Upper lobe of left lung (tissue), 6 donors: ENCODE measurements at regions not wholly inside any gene's neighbourhood (a gene's known extent, or its start where the extent isn't known, plus 50 kb on each side); places are given as distances from the start of the nearest gene placed in this dataset.

ENCODE experiments used
- ATAC-seq, 2 donors: fragments of 200-7000 bp; cut with Tn5 transposase; one replicate each; pipeline ENCODE4 v1.9.1; 2022; ENCODE audit warnings: mild to moderate bottlenecking in 2 of 2, moderate library complexity in 2 of 2; ENCODE audit not compliant: low FRiP score in 2 of 2
- DNase-seq, 2 donors: peaks; one replicate each; pipeline ENCODE4 v3.0.0-alpha.2; 2019 to 2020
- H3K27ac ChIP-seq, 4 donors: fragments of 200-600 bp; sonication (generic); one replicate each; pipeline ENCODE4 v1.5.1; 2016 to 2019
- H3K27me3 ChIP-seq, 4 donors: fragments of 200-600 bp; sonication (generic); one replicate each; pipeline ENCODE4 v1.5.1; 2017 to 2019
- H3K36me3 ChIP-seq, 4 donors: fragments of 200-600 bp; sonication (generic); one replicate each; pipeline ENCODE4 v1.5.1; 2016 to 2019
- H3K4me1 ChIP-seq, 4 donors: fragments of 200-600 bp; sonication (generic); one replicate each; pipeline ENCODE4 v1.5.1; 2018 to 2019
- H3K4me3 ChIP-seq, 4 donors: fragments of 200-600 bp; sonication (generic); one replicate each; pipeline ENCODE4 v1.5.1; 2017 to 2019; ENCODE audit warnings: mild to moderate bottlenecking in 2 of 4, moderate library complexity in 1 of 4
- H3K9me3 ChIP-seq, 4 donors: fragments of 200-600 bp; sonication (generic); one replicate each; pipeline ENCODE4 v1.5.1; 2018 to 2019
- CTCF ChIP-seq, 6 experiments: fragments of 450-650 bp in 4 of 6; fragments of 200-600 bp in 2 of 6; sonication (generic) in 2 of 6; IDR thresholded peaks; one replicate each; pipeline ENCODE4 v1.5.1; 2016 to 2019; ENCODE audit warnings: antibody characterized with exemption in 6 of 6
- EP300 ChIP-seq, 4 donors: sonication (generic); formaldehyde crosslinking; IDR thresholded peaks; one replicate each; pipeline ENCODE4 v1.5.1; 2017; ENCODE audit warnings: antibody characterized with exemption in 4 of 4, control low read depth in 2 of 4
- POLR2A ChIP-seq, 4 donors: fragments of 450-650 bp; IDR thresholded peaks; one replicate each; pipeline ENCODE4 v1.5.1; 2016 to 2017; ENCODE audit warnings: antibody characterized with exemption in 4 of 4, mild to moderate bottlenecking in 2 of 4
- POLR2AphosphoS5 ChIP-seq, 2 donors: sonication (generic); formaldehyde crosslinking; IDR thresholded peaks; one replicate each; pipeline ENCODE4 v1.5.1; 2017; ENCODE audit warnings: antibody characterized with exemption in 2 of 2
- WGBS, 2 donors: methylation state at CpG; one replicate each; pipeline ENCODE4 v1.1.5; 2017 to 2018; 5-methylcytosine and 5-hydroxymethylcytosine counted together
- donor health status: DM: no; HTN: no; CAD: no; lungs with moderate emphysema.
- donor health status: DM: no; HTN: yes; CAD: no; lungs with severe emphysema.

GRCh38 chr12:17235996-17236395, 630.0 kb upstream of the LMO3 start:
- no peak for DNase-seq
- H3K36me3 ChIP-seq, result no peaks in the 10 kb centered on the region
- H3K9me3 ChIP-seq, result no peaks in the 10 kb centered on the region
- WGBS, 2 donors, result 80% methylated on average over 5 of the region's 5 CpGs
- TF ChIP-seq EP300 (IDR thresholded peaks at IDR 0.05) (no peak), POLR2A (IDR thresholded peaks at IDR 0.05) (no peak), CTCF (IDR thresholded peaks at IDR 0.05) (no peak), POLR2AphosphoS5 (IDR thresholded peaks at IDR 0.05) (no peak)
- H3K4me3 ChIP-seq, result no peak overlapping the region
- ATAC-seq, result no peak
- no peak overlapping the region for H3K27ac ChIP-seq
- H3K27me3 ChIP-seq, result no peaks in the 10 kb centered on the region
- no peaks in the 10 kb centered on the region for H3K4me1 ChIP-seq

GRCh38 chr12:17215759-17216570, 610.0 kb upstream of the LMO3 start:
- H3K4me1 ChIP-seq, result no peaks in the 10 kb centered on the region
- H3K27ac ChIP-seq, result no peak overlapping the region
- no peaks in the 10 kb centered on the region for H3K36me3 ChIP-seq
- 45 to 61% methylated on average over 4 of the region's 4 CpGs for WGBS, 2 donors
- ATAC-seq, result no peak
- no peak for DNase-seq
- H3K4me3 ChIP-seq, result no peak overlapping the region
- no peak for TF ChIP-seq EP300 (IDR thresholded peaks at IDR 0.05)
- TF ChIP-seq CTCF (IDR thresholded peaks at IDR 0.05), result no peak
- no peak for TF ChIP-seq POLR2A (IDR thresholded peaks at IDR 0.05)
- TF ChIP-seq POLR2AphosphoS5 (IDR thresholded peaks at IDR 0.05), result no peak
- H3K9me3 ChIP-seq, result no peaks in the 10 kb centered on the region
- no peaks in the 10 kb centered on the region for H3K27me3 ChIP-seq

- Histone ChIP-seq H3K4me1 (no peaks in the 10 kb centered on the region), H3K4me3 (no peak overlapping the region), H3K9me3 (no peaks in the 10 kb centered on the region), H3K36me3 (no peaks in the 10 kb centered on the region), H3K27ac (no peak overlapping the region), H3K27me3 (no peaks in the 10 kb centered on the region)
- ATAC-seq (no peak), DNase-seq (no peak)
- TF ChIP-seq POLR2A (IDR thresholded peaks at IDR 0.05) (no peak), EP300 (IDR thresholded peaks at IDR 0.05) (no peak), CTCF (IDR thresholded peaks at IDR 0.05) (no peak), POLR2AphosphoS5 (IDR thresholded peaks at IDR 0.05) (no peak)
- 34 to 46% methylated on average over 2 of the region's 2 CpGs for WGBS, 2 donors
Measured at GRCh38 chr12:17214929-17215328, 609.0 kb upstream of the LMO3 start.

GRCh38 chr12:17206553-17206952, 600.6 kb upstream of the LMO3 start:
- DNase-seq (no peak), ATAC-seq (no peak)
- H3K9me3 ChIP-seq, result no peaks in the 10 kb centered on the region
- TF ChIP-seq EP300 (IDR thresholded peaks at IDR 0.05) (no peak), POLR2A (IDR thresholded peaks at IDR 0.05) (no peak), POLR2AphosphoS5 (IDR thresholded peaks at IDR 0.05) (no peak), CTCF (IDR thresholded peaks at IDR 0.05) (no peak)
- no peaks in the 10 kb centered on the region for H3K4me1 ChIP-seq
- no peak overlapping the region for H3K4me3 ChIP-seq
- H3K27ac ChIP-seq, result no peak overlapping the region
- H3K36me3 ChIP-seq, result no peaks in the 10 kb centered on the region
- no peaks in the 10 kb centered on the region for H3K27me3 ChIP-seq
